Astrocyte (in vitro differentiated cells and primary cell): ENCODE measurements at regions not wholly inside any gene's neighbourhood (a gene's known extent, or its start where the extent isn't known, plus 50 kb on each side); places are given as distances from the start of the nearest gene placed in this dataset.

Experiments
- DNase-seq: peaks from one replicate; pipeline ENCODE4 v3.0.0-alpha.2; 2010; ENCODE audit warnings: low read depth
- FAIRE-seq: peaks from 2 replicates; lab custom pipeline; 2011; peaks lifted over from hg19 to GRCh38; lab: Jason Lieb, UNC
- H2AFZ ChIP-seq: 2 replicates; pipeline ENCODE4 v1.6.0; 2012; ENCODE audit warnings: low read depth, low read length, inconsistent platforms
- H3K27ac ChIP-seq: 2 replicates; pipeline ENCODE4 v1.5.1; 2011; ENCODE audit warnings: low read depth, low read length, inconsistent platforms
- H3K27me3 ChIP-seq: 2 replicates; pipeline ENCODE4 v1.6.0; 2011; ENCODE audit warnings: low read length, inconsistent platforms; ENCODE audit not compliant: insufficient read depth
- H3K36me3 ChIP-seq: 2 replicates; pipeline ENCODE4 v1.5.1; 2011; ENCODE audit warnings: low read length, inconsistent platforms; ENCODE audit not compliant: insufficient read depth
- H3K4me1 ChIP-seq: 2 replicates; pipeline ENCODE4 v1.5.1; 2011; ENCODE audit warnings: low read length, inconsistent platforms; ENCODE audit not compliant: insufficient read depth
- H3K4me2 ChIP-seq: 2 replicates; pipeline ENCODE4 v1.6.0; 2012; ENCODE audit warnings: low read length, inconsistent platforms
- H3K4me3 ChIP-seq: 2 replicates; pipeline ENCODE4 v1.5.1; 2011; ENCODE audit warnings: low read depth, mild to moderate bottlenecking, low read length, inconsistent platforms; ENCODE audit not compliant: insufficient read depth
- H3K79me2 ChIP-seq: 2 replicates; pipeline ENCODE4 v1.6.0; 2012; ENCODE audit warnings: mild to moderate bottlenecking, low read length, inconsistent platforms; ENCODE audit not compliant: insufficient read depth
- H3K9ac ChIP-seq: 2 replicates; pipeline ENCODE4 v1.6.0; 2012; ENCODE audit warnings: mild to moderate bottlenecking, low read length, inconsistent platforms
- H3K9me3 ChIP-seq: 2 replicates; pipeline ENCODE4 v1.5.1; 2012; ENCODE audit warnings: low read depth, mild to moderate bottlenecking, low read length, inconsistent platforms; ENCODE audit not compliant: insufficient read depth
- H4K20me1 ChIP-seq: 2 replicates; pipeline ENCODE4 v1.6.0; 2012; ENCODE audit warnings: low read length, inconsistent platforms; ENCODE audit not compliant: insufficient read depth
- H3K27ac Mint-ChIP-seq: one replicate; pipeline ENCODE4 v1.8.0; 2021; ENCODE audit warnings: mild to moderate bottlenecking, mixed read lengths; ENCODE audit not compliant: unreplicated experiment
- H3K27me3 Mint-ChIP-seq: one replicate; pipeline ENCODE4 v1.8.0; 2021; ENCODE audit warnings: low read depth, mixed read lengths; ENCODE audit not compliant: unreplicated experiment
- H3K36me3 Mint-ChIP-seq: one replicate; pipeline ENCODE4 v1.8.0; 2021; ENCODE audit warnings: low read depth, mixed read lengths; ENCODE audit not compliant: unreplicated experiment
- H3K4me1 Mint-ChIP-seq: one replicate; pipeline ENCODE4 v1.8.0; 2021; ENCODE audit warnings: low read depth, mixed read lengths; ENCODE audit not compliant: unreplicated experiment
- H3K4me3 Mint-ChIP-seq: one replicate; pipeline ENCODE4 v1.8.0; 2021; ENCODE audit warnings: mild to moderate bottlenecking, moderate library complexity, mixed read lengths; ENCODE audit not compliant: unreplicated experiment
- H3K9me3 Mint-ChIP-seq: one replicate; pipeline ENCODE4 v1.8.0; 2021; ENCODE audit warnings: mild to moderate bottlenecking, mixed read lengths; ENCODE audit not compliant: unreplicated experiment
- EZH2 ChIP-seq: IDR thresholded peaks from 2 replicates; pipeline ENCODE4 v1.6.1; 2012; ENCODE audit warnings: mild to moderate bottlenecking, low read length, inconsistent platforms; ENCODE audit not compliant: insufficient read depth
- TF ChIP-seq, protein P1 (sequence below): IDR thresholded peaks from 2 replicates; pipeline ENCODE4 v1.5.1; 2011; ENCODE audit warnings: low read depth, mild to moderate bottlenecking, inconsistent platforms, low read length, moderate library complexity; ENCODE audit not compliant: insufficient read depth

DNA sequence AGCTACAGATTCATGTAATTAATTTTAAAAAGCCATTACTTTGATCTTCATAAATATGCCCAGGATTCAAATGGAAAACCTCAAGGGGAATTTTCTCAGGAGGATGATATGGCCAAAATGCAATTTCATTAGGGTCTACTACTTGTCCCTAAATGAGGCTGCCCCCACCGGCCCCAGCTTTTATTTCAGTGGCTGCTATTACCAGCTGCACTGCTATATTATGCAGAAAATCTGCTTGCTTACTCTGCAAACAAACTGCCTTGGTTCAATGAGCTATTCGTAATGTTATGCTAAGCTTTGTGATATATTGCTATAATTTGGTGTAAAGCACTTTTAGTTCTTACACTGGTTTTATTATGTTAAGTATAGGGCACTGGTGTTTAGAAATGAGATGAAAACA lies 137.3 kb upstream of the TMTC4 start:
- Histone ChIP-seq H3K36me3 (no peaks in the 10 kb centered on the region), H3K4me2 (no peak overlapping the region), H3K27ac (no peak overlapping the region), H3K4me3 (no peak overlapping the region), H3K79me2 (no peaks in the 10 kb centered on the region), H3K4me1 (no peaks in the 10 kb centered on the region), H3K9me3 (no peaks in the 10 kb centered on the region), H4K20me1 (no peaks in the 10 kb centered on the region), H3K9ac (no peak overlapping the region), H2AFZ (no peak overlapping the region), H3K27me3 (peaks cover 10% of the 10 kb centered on the region)
- H3K9me3 Mint-ChIP-seq = no peaks in the 10 kb centered on the region
- peaks cover 6% of the 10 kb centered on the region for H3K27me3 Mint-ChIP-seq
- no peaks in the 10 kb centered on the region for H3K36me3 Mint-ChIP-seq
- no peak overlapping the region for H3K27ac Mint-ChIP-seq
- FAIRE-seq = no peak
- TF ChIP-seq EZH2 = no peak
- TF ChIP-seq, protein P1, sequence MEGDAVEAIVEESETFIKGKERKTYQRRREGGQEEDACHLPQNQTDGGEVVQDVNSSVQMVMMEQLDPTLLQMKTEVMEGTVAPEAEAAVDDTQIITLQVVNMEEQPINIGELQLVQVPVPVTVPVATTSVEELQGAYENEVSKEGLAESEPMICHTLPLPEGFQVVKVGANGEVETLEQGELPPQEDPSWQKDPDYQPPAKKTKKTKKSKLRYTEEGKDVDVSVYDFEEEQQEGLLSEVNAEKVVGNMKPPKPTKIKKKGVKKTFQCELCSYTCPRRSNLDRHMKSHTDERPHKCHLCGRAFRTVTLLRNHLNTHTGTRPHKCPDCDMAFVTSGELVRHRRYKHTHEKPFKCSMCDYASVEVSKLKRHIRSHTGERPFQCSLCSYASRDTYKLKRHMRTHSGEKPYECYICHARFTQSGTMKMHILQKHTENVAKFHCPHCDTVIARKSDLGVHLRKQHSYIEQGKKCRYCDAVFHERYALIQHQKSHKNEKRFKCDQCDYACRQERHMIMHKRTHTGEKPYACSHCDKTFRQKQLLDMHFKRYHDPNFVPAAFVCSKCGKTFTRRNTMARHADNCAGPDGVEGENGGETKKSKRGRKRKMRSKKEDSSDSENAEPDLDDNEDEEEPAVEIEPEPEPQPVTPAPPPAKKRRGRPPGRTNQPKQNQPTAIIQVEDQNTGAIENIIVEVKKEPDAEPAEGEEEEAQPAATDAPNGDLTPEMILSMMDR = no peak
- no peak overlapping the region for H3K4me3 Mint-ChIP-seq
- DNase-seq = no peak
- H3K4me1 Mint-ChIP-seq = no peaks in the 10 kb centered on the region

DNA sequence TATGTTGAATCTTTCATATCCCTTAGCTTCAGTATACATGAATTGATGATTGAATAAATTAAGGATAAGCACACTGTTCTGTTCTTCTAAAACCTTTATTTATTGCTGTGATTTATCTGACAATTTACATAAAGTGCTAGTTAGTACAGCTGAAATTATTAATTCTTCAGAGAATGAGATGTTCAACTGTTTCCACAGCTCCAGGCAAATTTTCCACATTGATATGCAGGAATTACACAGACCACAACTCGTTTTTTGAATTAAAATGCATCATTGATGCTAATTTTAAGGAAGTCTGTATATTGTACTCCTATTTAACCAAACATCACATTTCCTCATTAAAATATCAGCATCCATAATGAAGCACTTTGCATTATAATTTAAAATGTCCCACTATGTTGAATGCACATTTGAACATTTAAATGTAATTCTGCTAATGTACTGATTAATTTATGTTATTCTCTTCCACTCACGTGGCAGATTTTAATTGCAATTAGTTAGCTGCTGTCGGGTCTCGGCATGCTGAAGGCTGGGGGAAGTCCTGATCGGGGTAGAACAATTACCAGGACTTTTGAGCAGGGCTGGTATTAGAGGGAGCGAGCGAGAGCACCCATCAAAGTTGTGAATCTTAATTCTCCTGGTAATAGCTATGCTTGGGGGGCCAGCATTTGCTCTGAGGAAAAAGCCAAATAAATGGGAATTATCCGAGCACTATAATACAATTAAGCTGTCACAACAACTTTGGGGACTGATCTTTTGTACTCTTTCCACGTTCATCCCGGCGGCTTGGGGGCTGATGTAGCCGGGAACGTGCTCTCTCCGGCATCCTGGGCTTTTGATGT lies 136.7 kb upstream of the TMTC4 start:
- Histone ChIP-seq H3K4me1 (no peaks in the 10 kb centered on the region), H3K27ac (no peak overlapping the region), H3K4me3 (no peak overlapping the region), H3K27me3 (peaks cover 10% of the 10 kb centered on the region), H2AFZ (no peak overlapping the region), H3K9ac (no peak overlapping the region), H3K36me3 (no peaks in the 10 kb centered on the region), H4K20me1 (no peaks in the 10 kb centered on the region), H3K9me3 (no peaks in the 10 kb centered on the region), H3K4me2 (no peak overlapping the region), H3K79me2 (no peaks in the 10 kb centered on the region)
- H3K4me1 Mint-ChIP-seq = no peaks in the 10 kb centered on the region
- H3K27me3 Mint-ChIP-seq = peaks cover 6% of the 10 kb centered on the region
- H3K27ac Mint-ChIP-seq = no peak overlapping the region
- no peaks in the 10 kb centered on the region for H3K9me3 Mint-ChIP-seq
- TF ChIP-seq, protein P1 = no peak
- no peak for TF ChIP-seq EZH2
- FAIRE-seq (no peak), DNase-seq (no peak)
- H3K4me3 Mint-ChIP-seq = no peak overlapping the region
- H3K36me3 Mint-ChIP-seq = no peaks in the 10 kb centered on the region

DNA sequence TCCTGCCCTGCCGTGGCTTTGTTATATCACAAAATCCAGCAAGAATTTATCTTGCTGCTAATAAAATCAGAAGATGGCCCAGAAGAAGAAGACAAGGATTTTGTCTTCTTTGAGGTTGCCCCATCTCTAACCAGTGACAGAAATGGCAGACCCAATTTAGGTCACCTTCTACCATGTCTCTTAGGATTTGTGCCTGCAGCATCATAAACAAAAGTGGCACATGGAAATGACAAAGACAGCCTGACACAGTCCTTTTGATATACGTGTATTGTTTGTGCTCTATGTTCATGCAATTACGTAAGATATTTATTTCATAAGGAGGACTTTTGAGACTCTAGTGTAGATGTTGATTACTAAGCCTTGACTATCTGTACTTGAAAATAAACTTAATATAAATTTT lies 135.9 kb upstream of the TMTC4 start:
- Mint-ChIP-seq H3K4me3 (no peak overlapping the region), H3K9me3 (no peaks in the 10 kb centered on the region), H3K4me1 (peaks cover under 1% of the 10 kb centered on the region), H3K27ac (no peak overlapping the region), H3K27me3 (peaks cover 3% of the 10 kb centered on the region), H3K36me3 (no peaks in the 10 kb centered on the region)
- Histone ChIP-seq H3K27me3 (peaks cover 10% of the 10 kb centered on the region), H2AFZ (no peak overlapping the region), H3K9me3 (no peaks in the 10 kb centered on the region), H3K4me1 (no peaks in the 10 kb centered on the region), H3K4me2 (no peak overlapping the region), H4K20me1 (no peaks in the 10 kb centered on the region), H3K36me3 (no peaks in the 10 kb centered on the region), H3K79me2 (no peaks in the 10 kb centered on the region), H3K27ac (no peak overlapping the region), H3K4me3 (no peak overlapping the region), H3K9ac (no peak overlapping the region)
- FAIRE-seq = no peak
- DNase-seq = no peak
- TF ChIP-seq, protein P1 = no peak
- no peak for TF ChIP-seq EZH2
